H1 (cell line): ENCODE measurements at regions not wholly inside any gene's neighbourhood (a gene's known extent, or its start where the extent isn't known, plus 50 kb on each side); places are given as distances from the start of the nearest gene placed in this dataset.

Experiments used
- CTCF ChIA-PET: fragments of 300-600 bp; sonication (Branson Sonifier 250); formaldehyde crosslinking; loops from one replicate; lab custom pipeline; 2021; ENCODE audit not compliant: partially characterized antibody; lab: Charles Lee
- POLR2A ChIA-PET: fragments of 300-600 bp; sonication (Branson Sonifier 250); formaldehyde crosslinking; loops from one replicate; lab custom pipeline; 2021; ENCODE audit warnings: inconsistent platforms; ENCODE audit not compliant: partially characterized antibody; lab: Charles Lee
- DNase-seq, 2 experiments: peaks; one replicate each; pipeline versions ENCODE4 v3.0.0 to v3.0.0-alpha.2; 2010 to 2022; ENCODE audit warnings: low spot score in 2 of 2, low read depth in 1 of 2, mixed read lengths in 1 of 2
- FAIRE-seq: peaks from 2 replicates; lab custom pipeline; 2011; peaks lifted over from hg19 to GRCh38; lab: Jason Lieb, UNC
- H2AFZ ChIP-seq: 2 replicates; pipeline ENCODE4 v1.8.1; 2012; ENCODE audit warnings: low read length, inconsistent platforms
- H2AK5ac ChIP-seq: 2 replicates; pipeline ENCODE4 v1.6.1; 2013; ENCODE audit warnings: low read depth, low read length
- H2BK120ac ChIP-seq: replicated peaks from 2 replicates; pipeline ENCODE3; 2013; ENCODE audit warnings: low read depth, low read length, inconsistent platforms
- H2BK12ac ChIP-seq: 2 replicates; pipeline ENCODE4 v1.6.1; 2013; ENCODE audit warnings: low read depth, low read length
- H2BK15ac ChIP-seq: 2 replicates; pipeline ENCODE4 v1.6.1; 2013; ENCODE audit warnings: low read length
- H2BK20ac ChIP-seq: 2 replicates; pipeline ENCODE4 v1.6.1; 2013; ENCODE audit warnings: low read length
- H2BK5ac ChIP-seq: 2 replicates; pipeline ENCODE4 v1.6.1; 2013; ENCODE audit warnings: low read depth, low read length
- H3K14ac ChIP-seq: 2 replicates; pipeline ENCODE4 v1.6.1; 2013; ENCODE audit warnings: inconsistent platforms; ENCODE audit not compliant: insufficient read length
- H3K18ac ChIP-seq: 2 replicates; pipeline ENCODE4 v1.6.1; 2013; ENCODE audit warnings: low read length; ENCODE audit errors: extremely low read depth
- H3K23ac ChIP-seq: 2 replicates; pipeline ENCODE4 v1.6.1; 2013; ENCODE audit warnings: inconsistent platforms; ENCODE audit not compliant: insufficient read length
- H3K23me2 ChIP-seq: 2 replicates; pipeline ENCODE4 v1.6.1; 2013; ENCODE audit warnings: low read depth, low read length
- H3K27ac ChIP-seq: 2 replicates; pipeline ENCODE4 v1.6.1; 2011; ENCODE audit warnings: low read depth, low read length, inconsistent platforms
- H3K27me3 ChIP-seq, 4 experiments: replicated peaks in 1 of 4; 1 replicate in 1 of 4; 2 replicates in 3 of 4; pipeline versions ENCODE4 v1.6.1 to v1.8.1; 2011 to 2013; ENCODE audit warnings: low read length in 3 of 4, mild to moderate bottlenecking in 3 of 4, inconsistent platforms in 2 of 4, mixed read lengths in 2 of 4, moderate library complexity in 1 of 4; ENCODE audit not compliant: control insufficient read depth in 3 of 4, insufficient read depth in 3 of 4; ENCODE audit errors: extremely low read depth in 1 of 4
- H3K36me3 ChIP-seq, 4 experiments: 2 replicates each; pipeline versions ENCODE4 v1.6.1 to v1.8.1; 2011 to 2013; ENCODE audit warnings: mild to moderate bottlenecking in 4 of 4, low read length in 3 of 4, moderate library complexity in 2 of 4, control low read depth in 1 of 4, inconsistent platforms in 1 of 4; ENCODE audit not compliant: insufficient read depth in 4 of 4, control insufficient read depth in 2 of 4
- H3K4ac ChIP-seq: replicated peaks from 2 replicates; pipeline ENCODE3; 2013; ENCODE audit warnings: low read length, low read depth, mixed read lengths, inconsistent platforms; ENCODE audit not compliant: insufficient read length
- H3K4me1 ChIP-seq, 4 experiments: replicated peaks in 1 of 4; 1 replicate in 1 of 4; 2 replicates in 3 of 4; pipeline versions ENCODE4 v1.6.1 to v1.8.1; 2011 to 2013; ENCODE audit warnings: low read length in 3 of 4, inconsistent platforms in 2 of 4, mixed read lengths in 1 of 4; ENCODE audit not compliant: insufficient read depth in 4 of 4, control insufficient read depth in 3 of 4
- H3K4me2 ChIP-seq, 2 experiments: 2 replicates each; pipeline versions ENCODE4 v1.6.1 to v1.8.1; 2011 to 2013; ENCODE audit warnings: low read depth in 2 of 2, low read length in 2 of 2, control low read depth in 1 of 2, inconsistent platforms in 1 of 2, mild to moderate bottlenecking in 1 of 2; ENCODE audit not compliant: insufficient read depth in 1 of 2
- H3K4me3 ChIP-seq, 4 experiments: fragments of 200-600, 300-600 bp in 1 of 4; sonication (generic), shearing (Covaris generic), sonication (Bioruptor Twin) in 1 of 4; 2 replicates each; pipeline versions ENCODE4 v1.5.1 to v1.8.1; 2011 to 2016; ENCODE audit warnings: low read length in 4 of 4, low read depth in 3 of 4, control low read depth in 2 of 4, inconsistent platforms in 2 of 4, mild to moderate bottlenecking in 2 of 4, mixed read lengths in 1 of 4, moderate library complexity in 1 of 4; ENCODE audit not compliant: insufficient read depth in 2 of 4; ENCODE audit errors: extremely low read depth in 1 of 4
- H3K56ac ChIP-seq: replicated peaks from 2 replicates; pipeline ENCODE3; 2013; ENCODE audit warnings: low read depth, mild to moderate bottlenecking, mixed read lengths, low read length, inconsistent platforms; ENCODE audit not compliant: insufficient read length
- H3K79me1 ChIP-seq: 2 replicates; pipeline ENCODE4 v1.6.1; 2013; ENCODE audit warnings: low read depth, low read length, control low read depth
- H3K79me2 ChIP-seq, 2 experiments: 2 replicates each; pipeline versions ENCODE4 v1.6.1 to v1.8.1; 2012 to 2013; ENCODE audit warnings: low read length in 2 of 2, mild to moderate bottlenecking in 2 of 2, inconsistent platforms in 1 of 2; ENCODE audit not compliant: insufficient read depth in 2 of 2, control insufficient read depth in 1 of 2
- H3K9ac ChIP-seq, 4 experiments: replicated peaks in 1 of 4; 1 replicate in 1 of 4; 2 replicates in 3 of 4; pipeline versions ENCODE4 v1.6.1 to v1.8.1; 2011 to 2013; ENCODE audit warnings: low read depth in 3 of 4, low read length in 3 of 4, control low read depth in 2 of 4, mild to moderate bottlenecking in 2 of 4, moderate library complexity in 2 of 4, inconsistent platforms in 1 of 4; ENCODE audit errors: extremely low read depth in 1 of 4
- H3K9me3 ChIP-seq, 2 experiments: 2 replicates each; pipeline versions ENCODE4 v1.6.1 to v1.8.1; 2012 to 2013; ENCODE audit warnings: mild to moderate bottlenecking in 2 of 2, moderate library complexity in 2 of 2, control low read depth in 1 of 2, inconsistent platforms in 1 of 2, low read depth in 1 of 2, low read length in 1 of 2, mixed read lengths in 1 of 2; ENCODE audit not compliant: insufficient read depth in 2 of 2
- H4K20me1 ChIP-seq, 2 experiments: replicated peaks in 1 of 2; 2 replicates each; pipeline versions ENCODE3 to v1.8.1; 2011 to 2013; ENCODE audit warnings: inconsistent platforms in 2 of 2, low read length in 2 of 2, mild to moderate bottlenecking in 1 of 2; ENCODE audit not compliant: insufficient read depth in 2 of 2, control insufficient read depth in 1 of 2
- H4K5ac ChIP-seq: 2 replicates; pipeline ENCODE4 v1.6.1; 2013; ENCODE audit warnings: low read length, low read depth, mixed read lengths, inconsistent platforms; ENCODE audit not compliant: insufficient read length
- H4K8ac ChIP-seq: 2 replicates; pipeline ENCODE4 v1.8.0; 2013; ENCODE audit warnings: mild to moderate bottlenecking, moderate library complexity, low read length, inconsistent platforms; ENCODE audit not compliant: insufficient read depth; ENCODE audit errors: extremely low read depth
- H4K91ac ChIP-seq: replicated peaks from 2 replicates; pipeline ENCODE3; 2013; ENCODE audit warnings: low read length, mixed read lengths, inconsistent platforms; ENCODE audit not compliant: insufficient read length
- ASH2L ChIP-seq: fragments of 200-600, 300-600 bp; sonication (generic); IDR thresholded peaks from one replicate; pipeline ENCODE4 v1.7.1; 2017; ENCODE audit warnings: low read length
- TF ChIP-seq, protein P1 (sequence below): fragments of 300-600 bp; sonication (generic); IDR thresholded peaks from 2 replicates; pipeline ENCODE4 v1.7.1; 2012; ENCODE audit warnings: low read length, moderate library complexity, mild to moderate bottlenecking, inconsistent platforms; ENCODE audit not compliant: insufficient replicate concordance

- H3K9ac ChIP-seq: no peak overlapping the region
- DNase-seq (no peak), FAIRE-seq (no peak)
- H4K20me1 ChIP-seq: no peaks in the 10 kb centered on the region
- H2BK12ac ChIP-seq: no peak overlapping the region
- H2AFZ ChIP-seq: no peak overlapping the region
- H3K9me3 ChIP-seq: no peaks in the 10 kb centered on the region
- H3K79me1 ChIP-seq: no peaks in the 10 kb centered on the region
- ChIA-PET CTCF (no interaction called here), POLR2A (no interaction called here)
- H2BK20ac ChIP-seq: no peak overlapping the region
- no peak overlapping the region for H2BK120ac ChIP-seq
- H4K5ac ChIP-seq: no peak overlapping the region
- no peak overlapping the region for H3K18ac ChIP-seq
- H3K4me2 ChIP-seq: no peak overlapping the region
- H3K79me2 ChIP-seq: no peaks in the 10 kb centered on the region
- no peaks in the 10 kb centered on the region; a peak in 1 of 8 replicates for H3K36me3 ChIP-seq
- no peak overlapping the region for H2BK15ac ChIP-seq
- H2AK5ac ChIP-seq: no peak overlapping the region
- no peak overlapping the region for H3K27ac ChIP-seq
- H2BK5ac ChIP-seq: no peak overlapping the region
- no peak overlapping the region for H3K4ac ChIP-seq
- H4K8ac ChIP-seq: no peak overlapping the region
- H3K56ac ChIP-seq: no peak overlapping the region
- H3K23ac ChIP-seq: no peak overlapping the region
- H3K4me3 ChIP-seq: no peak overlapping the region
- no peak overlapping the region for H3K14ac ChIP-seq
- H3K4me1 ChIP-seq: no peaks in the 10 kb centered on the region
- no peak overlapping the region for H4K91ac ChIP-seq
- peaks cover 6% of the 10 kb centered on the region; the same call in 1 of the 2 replicates for H3K23me2 ChIP-seq
- no peaks in the 10 kb centered on the region for H3K27me3 ChIP-seq
- TF ChIP-seq ASH2L: no peak
- TF ChIP-seq, protein P1, sequence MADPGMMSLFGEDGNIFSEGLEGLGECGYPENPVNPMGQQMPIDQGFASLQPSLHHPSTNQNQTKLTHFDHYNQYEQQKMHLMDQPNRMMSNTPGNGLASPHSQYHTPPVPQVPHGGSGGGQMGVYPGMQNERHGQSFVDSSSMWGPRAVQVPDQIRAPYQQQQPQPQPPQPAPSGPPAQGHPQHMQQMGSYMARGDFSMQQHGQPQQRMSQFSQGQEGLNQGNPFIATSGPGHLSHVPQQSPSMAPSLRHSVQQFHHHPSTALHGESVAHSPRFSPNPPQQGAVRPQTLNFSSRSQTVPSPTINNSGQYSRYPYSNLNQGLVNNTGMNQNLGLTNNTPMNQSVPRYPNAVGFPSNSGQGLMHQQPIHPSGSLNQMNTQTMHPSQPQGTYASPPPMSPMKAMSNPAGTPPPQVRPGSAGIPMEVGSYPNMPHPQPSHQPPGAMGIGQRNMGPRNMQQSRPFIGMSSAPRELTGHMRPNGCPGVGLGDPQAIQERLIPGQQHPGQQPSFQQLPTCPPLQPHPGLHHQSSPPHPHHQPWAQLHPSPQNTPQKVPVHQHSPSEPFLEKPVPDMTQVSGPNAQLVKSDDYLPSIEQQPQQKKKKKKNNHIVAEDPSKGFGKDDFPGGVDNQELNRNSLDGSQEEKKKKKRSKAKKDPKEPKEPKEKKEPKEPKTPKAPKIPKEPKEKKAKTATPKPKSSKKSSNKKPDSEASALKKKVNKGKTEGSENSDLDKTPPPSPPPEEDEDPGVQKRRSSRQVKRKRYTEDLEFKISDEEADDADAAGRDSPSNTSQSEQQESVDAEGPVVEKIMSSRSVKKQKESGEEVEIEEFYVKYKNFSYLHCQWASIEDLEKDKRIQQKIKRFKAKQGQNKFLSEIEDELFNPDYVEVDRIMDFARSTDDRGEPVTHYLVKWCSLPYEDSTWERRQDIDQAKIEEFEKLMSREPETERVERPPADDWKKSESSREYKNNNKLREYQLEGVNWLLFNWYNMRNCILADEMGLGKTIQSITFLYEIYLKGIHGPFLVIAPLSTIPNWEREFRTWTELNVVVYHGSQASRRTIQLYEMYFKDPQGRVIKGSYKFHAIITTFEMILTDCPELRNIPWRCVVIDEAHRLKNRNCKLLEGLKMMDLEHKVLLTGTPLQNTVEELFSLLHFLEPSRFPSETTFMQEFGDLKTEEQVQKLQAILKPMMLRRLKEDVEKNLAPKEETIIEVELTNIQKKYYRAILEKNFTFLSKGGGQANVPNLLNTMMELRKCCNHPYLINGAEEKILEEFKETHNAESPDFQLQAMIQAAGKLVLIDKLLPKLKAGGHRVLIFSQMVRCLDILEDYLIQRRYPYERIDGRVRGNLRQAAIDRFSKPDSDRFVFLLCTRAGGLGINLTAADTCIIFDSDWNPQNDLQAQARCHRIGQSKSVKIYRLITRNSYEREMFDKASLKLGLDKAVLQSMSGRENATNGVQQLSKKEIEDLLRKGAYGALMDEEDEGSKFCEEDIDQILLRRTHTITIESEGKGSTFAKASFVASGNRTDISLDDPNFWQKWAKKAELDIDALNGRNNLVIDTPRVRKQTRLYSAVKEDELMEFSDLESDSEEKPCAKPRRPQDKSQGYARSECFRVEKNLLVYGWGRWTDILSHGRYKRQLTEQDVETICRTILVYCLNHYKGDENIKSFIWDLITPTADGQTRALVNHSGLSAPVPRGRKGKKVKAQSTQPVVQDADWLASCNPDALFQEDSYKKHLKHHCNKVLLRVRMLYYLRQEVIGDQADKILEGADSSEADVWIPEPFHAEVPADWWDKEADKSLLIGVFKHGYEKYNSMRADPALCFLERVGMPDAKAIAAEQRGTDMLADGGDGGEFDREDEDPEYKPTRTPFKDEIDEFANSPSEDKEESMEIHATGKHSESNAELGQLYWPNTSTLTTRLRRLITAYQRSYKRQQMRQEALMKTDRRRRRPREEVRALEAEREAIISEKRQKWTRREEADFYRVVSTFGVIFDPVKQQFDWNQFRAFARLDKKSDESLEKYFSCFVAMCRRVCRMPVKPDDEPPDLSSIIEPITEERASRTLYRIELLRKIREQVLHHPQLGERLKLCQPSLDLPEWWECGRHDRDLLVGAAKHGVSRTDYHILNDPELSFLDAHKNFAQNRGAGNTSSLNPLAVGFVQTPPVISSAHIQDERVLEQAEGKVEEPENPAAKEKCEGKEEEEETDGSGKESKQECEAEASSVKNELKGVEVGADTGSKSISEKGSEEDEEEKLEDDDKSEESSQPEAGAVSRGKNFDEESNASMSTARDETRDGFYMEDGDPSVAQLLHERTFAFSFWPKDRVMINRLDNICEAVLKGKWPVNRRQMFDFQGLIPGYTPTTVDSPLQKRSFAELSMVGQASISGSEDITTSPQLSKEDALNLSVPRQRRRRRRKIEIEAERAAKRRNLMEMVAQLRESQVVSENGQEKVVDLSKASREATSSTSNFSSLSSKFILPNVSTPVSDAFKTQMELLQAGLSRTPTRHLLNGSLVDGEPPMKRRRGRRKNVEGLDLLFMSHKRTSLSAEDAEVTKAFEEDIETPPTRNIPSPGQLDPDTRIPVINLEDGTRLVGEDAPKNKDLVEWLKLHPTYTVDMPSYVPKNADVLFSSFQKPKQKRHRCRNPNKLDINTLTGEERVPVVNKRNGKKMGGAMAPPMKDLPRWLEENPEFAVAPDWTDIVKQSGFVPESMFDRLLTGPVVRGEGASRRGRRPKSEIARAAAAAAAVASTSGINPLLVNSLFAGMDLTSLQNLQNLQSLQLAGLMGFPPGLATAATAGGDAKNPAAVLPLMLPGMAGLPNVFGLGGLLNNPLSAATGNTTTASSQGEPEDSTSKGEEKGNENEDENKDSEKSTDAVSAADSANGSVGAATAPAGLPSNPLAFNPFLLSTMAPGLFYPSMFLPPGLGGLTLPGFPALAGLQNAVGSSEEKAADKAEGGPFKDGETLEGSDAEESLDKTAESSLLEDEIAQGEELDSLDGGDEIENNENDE: no peak
These were observed 962.1 kb upstream of the EEF2KMT start for GRCh38 chr16:6059671-6060070.
